Islet of Langerhans (tissue), 1 donor: ENCODE measurements at regions not wholly inside any gene's neighbourhood (a gene's known extent, or its start where the extent isn't known, plus 50 kb on each side); places are given as distances from the start of the nearest gene placed in this dataset.
"Not testable (repeated sequence)": the region's sequence is repeated elsewhere in the genome, so short reads cannot be mapped to it uniquely, and the experiment has no call there.

Source experiments
- FAIRE-seq: peaks from one replicate; lab custom pipeline; 2011; peaks lifted over from hg19 to GRCh38; lab: Jason Lieb, UNC

DNA sequence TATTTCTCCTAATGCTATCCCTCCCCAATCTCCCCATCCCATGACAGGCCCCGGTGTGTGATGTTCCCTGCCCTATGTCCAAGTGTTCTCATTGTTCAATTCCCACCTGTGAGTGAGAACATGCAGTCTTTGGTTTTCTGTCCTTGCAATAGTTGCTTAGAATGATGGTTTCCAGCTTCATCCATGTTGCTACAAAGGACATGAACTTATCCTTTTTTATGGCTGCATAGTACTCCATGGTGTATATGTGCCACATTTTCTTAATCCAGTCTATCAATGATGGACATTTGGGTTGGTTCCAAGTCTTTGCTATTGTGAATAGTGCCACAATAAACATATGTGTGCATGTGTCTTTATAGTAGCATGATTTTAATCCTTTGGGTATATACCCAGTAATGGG lies 51.3 kb upstream of the RIOK2 start:
- FAIRE-seq = not testable (repeated sequence)

DNA sequence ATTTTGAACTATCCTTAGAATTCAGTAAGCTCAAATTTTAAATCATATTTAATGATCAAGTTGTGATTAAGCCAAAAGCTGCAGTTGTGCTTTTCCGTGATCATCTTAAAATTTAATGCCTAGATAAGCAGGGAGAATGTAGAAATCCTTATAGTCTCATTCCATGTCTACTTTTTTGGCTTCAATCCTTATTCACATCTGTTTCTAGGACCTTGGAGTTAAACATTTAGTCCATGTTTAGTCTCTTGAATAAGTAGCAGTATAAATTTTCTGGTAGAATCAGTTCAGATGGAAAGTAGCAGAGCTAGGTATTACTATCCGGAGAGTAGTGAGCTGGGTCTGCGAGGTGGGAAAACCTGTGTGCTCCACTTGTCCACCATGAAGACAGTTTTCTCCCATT lies 59.3 kb upstream of the RIOK2 start:
- FAIRE-seq = no peak

DNA sequence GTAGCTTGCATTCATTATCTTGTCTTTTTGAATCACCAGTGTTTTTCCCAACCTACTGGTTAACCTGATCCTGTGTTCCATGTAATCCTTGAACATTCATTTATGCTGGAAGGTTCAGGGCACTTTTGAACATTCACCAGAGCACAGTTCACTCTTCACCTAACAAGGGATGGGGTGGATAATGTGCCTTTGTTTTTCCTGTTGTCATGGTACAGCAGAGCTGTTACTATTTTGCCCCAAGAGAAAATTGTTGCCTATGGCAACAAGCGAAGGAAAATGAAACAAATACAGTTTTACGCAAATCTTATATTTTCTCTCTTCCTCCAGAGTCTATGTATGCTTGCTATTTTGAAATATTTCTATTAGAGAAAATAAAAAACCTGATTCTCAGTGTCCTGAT lies 60.3 kb upstream of the RIOK2 start:
- no peak for FAIRE-seq

DNA sequence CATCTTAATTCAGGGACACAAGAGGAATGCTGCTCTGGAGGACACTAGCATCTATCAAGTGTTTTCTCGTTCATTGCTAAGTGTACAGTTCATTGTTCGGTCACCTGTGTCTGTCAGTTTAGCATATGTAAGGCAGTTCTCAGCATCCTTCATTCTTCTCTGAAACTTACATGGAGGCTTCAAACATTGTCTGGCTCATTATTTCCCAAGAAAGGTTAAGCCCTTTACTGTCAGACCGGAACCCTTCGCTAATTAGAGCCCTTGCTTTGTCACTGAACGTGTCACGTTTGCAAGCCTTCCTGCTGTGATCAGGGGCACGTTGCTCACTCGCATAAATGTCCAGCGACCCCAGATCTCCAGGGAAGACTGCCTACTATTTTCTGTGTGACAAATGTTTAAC lies 62.3 kb upstream of the RIOK2 start:
- FAIRE-seq = no peak

DNA sequence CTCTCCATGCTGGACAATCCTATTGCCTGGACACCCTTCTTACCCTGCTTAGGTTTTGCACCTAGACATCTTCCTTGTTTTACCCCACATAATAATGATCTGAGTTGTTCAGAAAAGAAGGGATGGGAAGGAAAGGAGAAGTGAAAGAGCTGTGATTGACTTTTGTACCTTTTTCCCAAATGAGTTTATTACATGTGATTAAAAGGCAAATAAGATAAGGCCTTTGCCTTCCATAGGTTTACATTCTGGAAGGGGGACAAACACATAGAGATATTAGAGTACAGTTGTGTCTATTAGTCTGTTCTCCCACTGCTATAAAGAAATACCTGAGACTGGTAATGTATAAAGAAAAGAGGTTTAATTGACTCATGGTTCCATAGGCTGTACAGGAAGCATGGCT lies 67.1 kb upstream of the RIOK2 start:
- no peak for FAIRE-seq

DNA sequence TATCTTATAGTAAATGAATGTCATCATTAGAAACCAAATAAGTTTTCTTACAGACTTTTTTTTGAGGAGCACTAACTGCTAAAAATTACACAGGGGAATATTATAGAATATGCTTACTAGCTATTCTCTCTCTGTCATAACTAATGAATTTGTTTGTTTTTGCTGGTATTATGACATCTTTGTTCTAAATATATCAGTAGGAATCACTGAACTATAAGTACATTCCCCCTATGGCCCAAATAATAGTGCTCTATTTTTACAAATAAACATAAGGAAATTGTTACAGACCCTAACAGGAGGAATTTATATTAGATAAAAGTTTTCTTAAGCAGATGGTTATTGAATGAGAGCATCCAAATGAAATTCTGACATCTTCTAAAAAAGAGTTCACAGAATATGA lies 83.0 kb upstream of the RIOK2 start:
- no peak for FAIRE-seq

DNA sequence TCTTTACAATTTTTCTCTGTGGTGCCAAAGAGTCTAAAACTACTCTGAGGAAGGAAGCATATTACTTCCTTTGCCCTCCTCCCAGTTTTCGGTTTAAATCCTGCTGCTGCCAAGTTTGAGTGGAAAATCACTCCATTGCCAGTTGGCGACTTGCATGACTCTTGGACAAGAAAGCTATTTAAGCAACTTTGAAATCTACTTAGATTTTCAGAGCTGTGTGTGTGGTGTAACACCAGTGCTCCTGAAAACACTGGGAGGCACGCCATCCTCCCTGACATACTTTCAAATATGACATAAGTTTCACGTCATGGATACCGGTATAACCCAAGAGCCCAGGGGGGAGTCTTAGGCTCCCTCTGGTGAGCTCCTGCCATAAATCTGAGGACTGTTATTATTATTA lies 83.5 kb upstream of the RIOK2 start:
- no peak for FAIRE-seq

DNA sequence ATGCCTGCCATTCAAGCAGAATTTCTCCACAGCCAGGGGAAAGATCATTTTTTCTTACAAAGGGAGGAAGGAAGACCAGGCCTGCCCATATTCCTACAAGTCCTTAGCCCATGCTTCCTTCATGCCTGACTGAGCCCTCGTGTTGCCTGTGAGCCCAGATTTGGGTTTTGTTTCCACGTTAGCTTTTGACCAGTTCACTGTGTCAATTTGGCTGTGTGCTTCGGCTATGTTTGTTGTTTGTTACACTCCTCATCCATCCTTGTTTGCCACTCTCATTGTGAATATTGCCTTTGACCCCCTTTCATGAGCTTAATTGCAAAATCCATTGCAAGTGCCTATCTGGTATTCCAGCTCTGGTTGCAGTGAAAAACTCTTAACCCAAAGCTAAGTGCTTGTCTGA lies 84.7 kb upstream of the RIOK2 start:
- FAIRE-seq = no peak

DNA sequence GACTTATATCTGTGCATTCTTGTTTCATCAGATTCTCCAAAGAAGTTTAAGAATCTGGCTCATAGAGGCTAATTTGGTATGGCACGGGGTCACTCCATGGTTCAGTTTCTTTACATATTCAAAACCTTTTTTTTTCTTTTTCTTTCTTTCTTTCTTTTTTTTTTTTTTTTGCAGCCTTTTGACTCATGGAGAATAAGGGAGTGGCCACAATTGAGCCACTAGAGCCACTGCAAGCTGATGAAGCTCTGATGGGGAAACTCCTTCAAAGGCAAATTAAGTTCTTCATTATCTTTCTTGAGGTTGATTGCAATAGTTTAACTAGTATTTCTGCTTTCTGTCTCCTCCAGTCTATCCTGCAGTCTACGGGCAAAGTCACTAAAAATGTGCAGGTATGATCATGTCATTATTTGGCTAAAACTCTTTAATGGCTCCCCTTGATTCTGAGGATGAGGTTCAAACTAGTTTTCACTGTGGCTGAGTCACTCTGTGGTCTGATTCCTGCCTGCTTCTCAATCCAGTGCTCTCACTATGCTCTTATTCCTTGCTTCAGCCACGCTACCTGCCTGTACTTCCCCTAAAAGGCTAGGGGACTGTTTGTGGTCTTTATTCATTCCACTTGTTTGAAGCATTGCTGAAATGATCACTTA lies 93.5 kb upstream of the RIOK2 start:
- FAIRE-seq = no peak

DNA sequence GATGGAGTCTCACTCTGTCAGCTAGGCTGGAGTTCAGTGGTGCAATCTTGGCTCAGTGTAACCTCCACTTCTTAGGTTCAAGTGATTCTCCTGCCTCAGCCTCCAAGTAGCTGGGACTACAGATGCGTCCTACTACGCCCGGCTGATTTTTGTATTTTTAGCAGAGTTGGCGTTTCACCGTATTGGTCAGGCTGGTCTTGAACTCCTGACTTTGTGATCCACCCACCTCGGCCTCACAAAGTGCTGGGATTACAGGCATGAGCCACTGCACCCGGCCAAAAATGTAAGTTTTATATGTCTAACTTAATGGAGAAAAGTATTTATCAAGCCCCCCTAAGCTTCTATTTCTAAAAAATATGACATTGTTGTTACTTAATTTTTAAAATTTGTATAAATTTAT lies 98.2 kb upstream of the RIOK2 start:
- no peak for FAIRE-seq

DNA sequence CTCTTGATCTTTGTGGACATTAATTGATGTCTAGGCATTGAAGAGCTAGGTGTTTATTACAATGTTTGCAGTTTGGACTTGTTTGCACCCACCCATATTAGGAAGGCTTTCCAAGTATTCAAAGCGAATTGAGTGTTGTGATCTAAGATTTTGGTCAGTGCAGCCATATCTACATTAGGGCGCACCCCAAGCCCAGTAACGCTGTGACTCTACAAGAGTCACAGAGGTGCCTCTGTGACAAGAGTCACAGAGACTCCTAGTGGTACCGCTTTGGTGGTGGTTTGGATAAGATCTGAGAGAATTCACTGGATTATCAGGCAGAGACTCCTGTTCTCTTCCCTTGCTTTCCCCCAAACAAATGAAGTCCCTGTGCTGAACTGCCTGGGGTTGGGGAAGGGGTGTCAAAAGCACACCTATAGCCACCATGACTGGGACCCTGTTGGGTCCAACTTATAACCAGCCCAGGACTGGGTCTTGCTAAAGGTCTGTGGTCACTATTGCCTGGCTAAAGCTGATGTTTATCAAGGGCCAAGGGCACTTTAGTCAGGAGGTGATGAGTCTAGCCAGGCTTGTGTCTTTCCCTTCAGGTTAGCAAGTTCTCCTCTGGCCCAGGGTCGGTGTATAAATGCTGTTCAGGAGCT lies 114.1 kb upstream of the RIOK2 start:
- no peak for FAIRE-seq

DNA sequence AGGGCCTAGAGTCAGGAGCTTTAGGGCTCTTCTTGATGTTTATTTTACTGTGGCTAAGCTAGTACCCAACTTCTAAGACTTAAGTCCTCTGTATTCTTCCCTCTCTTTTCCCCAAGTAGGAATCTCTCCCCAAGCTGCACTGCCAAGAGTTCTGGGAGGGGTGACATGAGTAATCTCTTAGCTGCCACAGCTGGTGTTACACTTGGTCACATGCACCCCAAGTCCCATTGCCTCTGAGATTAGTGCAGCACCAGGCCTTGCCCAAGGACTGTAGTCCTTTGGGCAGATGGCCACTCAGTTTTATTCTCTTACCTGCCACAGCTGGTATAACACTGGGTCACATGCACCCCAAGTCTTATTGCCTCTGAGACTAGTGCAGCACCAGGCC lies 114.7 kb upstream of the RIOK2 start:
- FAIRE-seq = no peak

DNA sequence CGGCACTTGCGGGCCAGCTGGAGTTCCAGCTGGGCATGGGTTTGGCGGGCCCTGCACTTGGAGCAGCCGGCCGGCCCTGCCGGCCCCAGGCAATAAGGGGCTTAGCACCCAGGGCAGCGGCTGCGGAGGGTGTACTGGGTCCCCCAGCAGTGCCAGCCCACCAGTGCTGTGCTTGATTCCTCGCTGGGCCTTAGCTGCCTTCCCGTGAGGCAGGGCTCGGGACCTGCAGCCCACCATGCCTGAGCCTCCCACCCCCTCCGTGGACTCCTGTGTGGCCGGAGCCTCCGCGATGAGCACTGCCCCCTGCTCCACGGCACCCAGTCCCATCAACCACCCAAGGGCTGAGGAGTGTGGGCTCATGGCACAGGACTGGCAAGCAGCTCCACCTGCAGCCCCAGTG lies 118.1 kb upstream of the RIOK2 start:
- not testable (repeated sequence) for FAIRE-seq

DNA sequence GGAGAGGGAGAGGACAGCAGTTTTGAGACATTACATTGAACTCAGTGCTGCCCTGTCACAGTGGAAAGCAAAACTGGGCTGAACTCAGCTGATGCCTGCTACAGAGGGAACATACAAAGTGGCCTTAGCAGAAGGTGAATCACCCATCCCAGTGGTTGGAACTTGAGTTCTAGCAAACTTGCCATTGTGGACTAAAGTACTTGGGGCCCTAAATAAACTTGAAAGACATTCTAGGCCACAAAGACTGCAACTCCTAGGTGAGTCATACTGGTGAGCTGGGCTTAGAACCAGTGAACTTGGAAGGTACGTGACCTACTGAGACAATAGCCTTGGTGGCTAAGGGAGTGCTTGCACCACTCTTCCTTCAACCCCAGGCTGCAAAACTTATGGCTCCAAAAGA lies 155.7 kb upstream of the RIOK2 start:
- FAIRE-seq = no peak

DNA sequence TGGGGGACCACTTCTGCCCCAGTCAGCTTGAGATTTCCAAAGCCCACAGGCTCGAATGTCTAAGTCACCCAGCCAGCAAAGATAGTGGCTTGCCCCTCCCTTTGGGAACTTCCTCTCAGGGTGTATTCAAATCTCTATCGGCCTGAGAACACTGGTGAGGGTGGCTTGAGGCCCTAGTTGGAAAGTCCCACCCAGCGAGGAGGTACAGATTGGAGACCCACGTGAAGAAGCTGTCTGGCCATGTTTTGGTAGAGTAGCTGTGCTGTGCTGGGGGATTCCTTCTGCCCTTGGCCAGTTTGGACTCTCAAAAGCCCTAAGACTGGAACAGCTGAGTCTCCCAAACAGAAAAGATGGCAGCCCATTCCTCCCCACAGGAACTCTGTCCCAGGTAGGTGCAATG lies 172.7 kb upstream of the RIOK2 start:
- no peak for FAIRE-seq

DNA sequence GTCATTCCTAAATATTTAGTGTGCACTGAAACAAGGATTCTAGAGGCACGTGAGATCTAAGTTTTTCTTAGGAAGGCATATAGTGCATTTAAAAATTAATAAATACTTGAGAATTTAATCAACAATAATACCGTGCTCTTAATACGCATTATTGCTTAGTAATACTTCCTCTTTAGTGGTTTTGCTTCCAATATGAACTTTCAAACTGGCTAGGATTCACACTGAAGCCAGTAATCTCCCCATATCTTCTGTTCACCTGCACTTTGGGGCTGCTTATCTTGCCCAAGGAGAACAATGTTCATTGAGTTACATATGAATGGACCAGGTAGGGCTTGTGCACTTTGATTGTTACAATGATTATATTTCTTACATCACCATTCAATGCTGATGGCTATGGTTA lies 180.5 kb upstream of the RIOK2 start:
- no peak for FAIRE-seq

DNA sequence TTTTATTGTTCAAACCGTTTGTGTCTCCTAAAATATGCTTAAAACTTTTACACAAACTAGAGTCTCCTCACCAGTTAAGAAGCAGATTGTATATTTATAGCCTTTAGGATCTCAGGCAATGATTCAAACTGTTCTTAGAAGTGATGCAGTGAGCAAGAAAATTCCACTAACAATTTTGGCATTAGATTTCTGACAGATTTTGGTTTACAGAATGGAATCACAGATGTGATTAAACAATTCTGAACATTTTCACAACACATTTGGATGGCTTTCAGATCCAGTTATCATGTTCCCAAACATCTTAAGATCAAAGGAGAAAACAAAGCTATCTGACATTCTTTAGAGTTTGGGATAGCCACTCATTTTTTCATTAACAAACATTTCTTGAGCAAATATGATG lies 181.7 kb upstream of the RIOK2 start:
- no peak for FAIRE-seq

DNA sequence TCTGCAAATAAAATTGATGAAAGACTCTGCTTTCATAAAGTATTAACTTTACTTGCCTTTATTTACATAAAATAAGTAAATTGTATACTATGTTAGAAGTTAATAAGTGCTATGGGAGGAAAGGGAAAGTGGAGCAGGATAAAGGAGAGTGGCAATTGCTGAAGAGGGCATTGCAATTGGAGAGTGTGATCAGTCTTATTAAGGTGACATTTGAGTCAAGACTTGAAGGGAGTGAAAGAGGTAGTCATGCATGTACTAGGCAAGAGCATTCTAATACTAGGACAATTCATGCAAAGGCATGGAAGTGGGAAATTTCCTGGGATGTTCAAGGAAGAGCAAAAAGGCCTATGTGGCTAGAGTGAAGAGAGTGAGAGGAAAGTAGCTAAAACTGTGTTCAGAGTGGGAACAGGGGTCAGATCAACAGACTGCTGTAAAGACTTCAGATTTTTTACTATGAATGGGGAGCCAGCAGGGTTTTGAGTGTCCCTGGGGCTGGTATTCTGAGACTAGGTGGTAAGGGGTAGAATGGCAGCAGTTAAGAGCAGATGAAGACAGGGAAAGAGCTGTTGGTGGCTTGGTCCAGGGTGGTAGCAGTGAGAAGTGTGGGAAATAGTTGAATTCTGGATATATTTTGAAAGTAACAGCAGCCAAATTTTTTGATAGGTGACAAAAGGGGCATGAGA lies 182.3 kb upstream of the RIOK2 start:
- no peak for FAIRE-seq

DNA sequence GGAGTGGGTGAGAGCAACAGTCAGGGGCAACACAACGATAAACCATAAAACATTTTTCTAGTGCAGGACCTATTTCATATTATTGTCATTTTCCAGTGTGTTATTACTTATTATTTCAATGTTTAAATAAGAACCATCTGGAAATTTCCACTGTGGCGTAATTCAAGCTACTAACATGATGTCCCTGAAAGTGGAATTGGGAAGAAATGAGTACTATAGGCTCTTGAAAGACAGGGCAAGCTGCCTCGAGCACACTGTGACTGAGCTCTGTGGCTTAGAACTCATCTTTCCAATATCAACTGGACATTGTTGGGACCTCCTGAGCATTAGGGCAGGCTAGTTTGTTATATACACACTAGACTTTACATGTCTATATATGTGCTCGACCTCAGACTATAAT lies 182.9 kb upstream of the RIOK2 start:
- no peak for FAIRE-seq

DNA sequence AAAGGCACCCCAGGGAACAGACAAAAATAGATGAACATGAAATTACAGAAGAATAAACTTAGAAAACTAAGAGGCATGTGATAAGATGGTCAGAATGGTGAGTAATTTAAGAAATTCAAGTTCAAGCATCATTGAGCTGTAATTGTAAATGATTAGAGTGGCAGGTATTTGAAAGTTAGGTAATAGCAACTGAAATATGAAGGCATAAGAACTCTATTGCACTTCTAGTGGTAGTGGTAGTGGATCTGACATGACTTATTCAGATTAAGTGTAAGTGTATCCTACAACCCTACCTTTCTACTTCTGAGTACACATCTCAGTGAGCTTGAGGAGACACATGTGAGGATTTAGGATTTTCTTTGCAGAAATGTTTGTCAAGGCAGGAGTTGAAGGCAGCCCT lies 192.9 kb upstream of the RIOK2 start:
- no peak for FAIRE-seq

DNA sequence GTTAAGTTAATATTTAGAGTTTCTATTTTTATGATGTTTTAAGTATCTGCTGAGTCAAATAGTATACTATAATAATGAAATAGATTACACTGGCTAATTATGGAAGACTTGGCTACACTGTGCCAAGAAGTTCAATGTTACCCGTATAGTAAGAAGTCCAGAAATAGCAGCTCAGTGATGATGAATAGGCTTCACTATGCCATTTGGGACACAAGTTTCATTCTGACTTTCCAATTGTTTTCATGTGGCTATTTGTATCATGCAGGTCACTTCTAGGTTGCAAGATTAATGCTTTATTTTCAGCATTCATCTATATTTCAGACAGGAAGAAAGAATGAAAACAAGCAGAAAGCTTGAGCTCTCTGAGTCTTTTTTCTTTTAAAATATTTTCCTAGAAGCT lies 194.5 kb upstream of the RIOK2 start:
- FAIRE-seq = no peak

DNA sequence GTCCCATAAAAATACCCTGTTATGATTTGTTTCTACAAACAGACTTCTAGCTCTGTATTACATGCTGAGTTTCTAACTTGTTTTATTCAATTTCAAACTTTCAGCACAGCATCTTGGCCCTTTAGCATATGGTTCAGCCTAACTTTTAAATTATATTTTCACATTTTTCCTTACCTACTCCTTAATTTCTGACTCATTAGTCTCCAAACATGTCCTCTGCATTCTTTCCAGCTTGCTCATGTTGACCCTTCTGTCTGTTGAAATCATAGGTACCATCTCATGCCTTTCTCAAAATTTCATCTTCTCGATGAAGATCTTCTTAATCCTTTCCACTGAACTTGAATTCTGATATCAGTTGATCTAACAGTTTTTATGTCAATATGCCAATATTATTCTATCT lies 200.9 kb upstream of the RIOK2 start:
- no peak for FAIRE-seq

DNA sequence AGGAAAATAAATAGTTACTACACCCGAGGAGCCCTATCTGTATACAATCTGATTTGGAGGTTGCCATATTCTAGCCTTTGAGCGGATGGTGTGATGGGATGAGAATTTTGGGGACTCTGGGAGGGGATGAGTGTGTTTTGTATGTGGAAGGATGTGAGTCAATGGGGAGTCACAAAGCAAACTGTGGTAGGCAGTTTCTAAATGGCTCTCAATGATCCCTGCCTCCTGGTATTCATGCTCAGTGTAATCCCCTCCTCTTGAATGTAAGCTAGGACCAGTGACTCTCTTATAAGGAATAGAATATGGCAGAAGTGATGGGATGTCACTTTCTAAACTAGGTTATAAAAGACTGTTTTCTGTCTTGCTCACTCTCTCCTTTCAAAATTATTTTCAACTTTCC lies 205.7 kb upstream of the RIOK2 start:
- FAIRE-seq = no peak

DNA sequence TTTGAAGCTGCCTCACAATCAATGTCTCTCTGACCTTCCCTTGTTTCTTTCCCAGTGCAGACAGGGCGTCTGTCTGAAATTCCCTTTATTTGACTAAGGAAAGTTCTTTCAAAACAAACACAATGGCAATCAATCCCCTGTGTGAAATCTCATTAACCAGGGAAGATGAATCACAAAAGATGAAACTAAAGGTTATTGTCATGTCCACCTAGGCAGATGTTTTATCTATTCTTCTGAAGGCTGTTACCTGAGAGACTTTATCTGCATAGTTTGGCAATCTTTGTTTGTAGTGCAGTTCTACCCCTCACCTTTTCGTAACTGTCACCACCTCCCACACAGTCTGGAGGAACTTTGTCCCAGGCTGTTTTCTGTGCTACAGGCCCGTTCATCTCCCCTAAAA lies 217.5 kb upstream of the RIOK2 start:
- FAIRE-seq = no peak
